HepG2 (cell line): ENCODE measurements at regions not wholly inside any gene's neighbourhood (a gene's known extent, or its start where the extent isn't known, plus 50 kb on each side); places are given as distances from the start of the nearest gene placed in this dataset.

Experiments used
- ATAC-seq: fragments of 200-7000 bp; cut with Tn5 transposase; 3 replicates; pipeline ENCODE4 v1.9.1; 2020; ENCODE audit warnings: mild to moderate bottlenecking, moderate library complexity
- BruUV-seq: library from RNA; stranded (reverse); fragments of 400-500 nt; replicated peaks from 2 replicates; lab custom pipeline; 2021; lab: Mats Ljungman, UMichigan
- CTCF ChIA-PET: fragments of 300-600 bp; formaldehyde crosslinking; extraction: SDS; loops from one replicate; lab custom pipeline; 2021; ENCODE audit warnings: low total read pairs, inconsistent platforms, low intra/inter-chr PET ratio; lab: Yijun Ruan, JAX
- POLR2A ChIA-PET: fragments of 350-600 bp; sonication (Branson Sonifier 250); formaldehyde crosslinking; loops from one replicate; lab custom pipeline; 2020; ENCODE audit warnings: antibody characterized with exemption, inconsistent platforms; lab: Yijun Ruan, JAX
- DNase-seq: peaks from one replicate; pipeline ENCODE4 v3.0.0-alpha.2; 2015; ENCODE audit warnings: low spot score
- FAIRE-seq: peaks from 3 replicates; lab custom pipeline; 2011; peaks lifted over from hg19 to GRCh38; lab: Jason Lieb, UNC
- H2AFZ ChIP-seq: one replicate; pipeline ENCODE4 v1.6.1; 2011; ENCODE audit warnings: low read length, inconsistent platforms
- H3K27ac ChIP-seq: fragments of 300-600 bp; 3 replicates; pipeline ENCODE4 v1.8.0; 2011; ENCODE audit warnings: mixed run types, mild to moderate bottlenecking, mixed read lengths, low read length, inconsistent platforms; ENCODE audit not compliant: insufficient read depth; ENCODE audit errors: extremely low read length
- H3K27me3 ChIP-seq, 2 experiments: fragments of 200-600 bp in 1 of 2; 2 replicates in 1 of 2; 3 replicates in 1 of 2; pipeline versions ENCODE4 v1.6.0 to v1.8.0; 2011; ENCODE audit warnings: low read length in 2 of 2, mild to moderate bottlenecking in 2 of 2, moderate library complexity in 2 of 2, inconsistent platforms in 1 of 2; ENCODE audit not compliant: insufficient read depth in 2 of 2, control insufficient read depth in 1 of 2
- H3K36me3 ChIP-seq, 2 experiments: fragments of 200-600 bp in 1 of 2; replicated peaks in 1 of 2; 2 replicates in 1 of 2; 3 replicates in 1 of 2; pipeline versions ENCODE4 v1.5.1 to v1.8.0; 2011; ENCODE audit warnings: low read length in 2 of 2, inconsistent platforms in 1 of 2; ENCODE audit not compliant: insufficient read depth in 2 of 2, control insufficient read depth in 1 of 2
- H3K4me1 ChIP-seq: 2 replicates; pipeline ENCODE4 v1.5.1; 2012; ENCODE audit warnings: low read length, inconsistent platforms; ENCODE audit not compliant: insufficient read depth
- H3K4me2 ChIP-seq: 2 replicates; pipeline ENCODE4 v1.6.0; 2011; ENCODE audit warnings: low read depth, low read length, inconsistent platforms
- H3K4me3 ChIP-seq, 3 experiments: fragments of 200-600 bp in 1 of 3; sonication (generic), shearing (Covaris generic) in 1 of 3; replicated peaks in 1 of 3; 2 replicates each; pipeline ENCODE4 v1.5.1; 2011 to 2016; ENCODE audit warnings: low read length in 3 of 3, inconsistent platforms in 2 of 3, low read depth in 2 of 3, mild to moderate bottlenecking in 2 of 3, control low read depth in 1 of 3, mixed read lengths in 1 of 3; ENCODE audit not compliant: insufficient read depth in 1 of 3
- H3K79me2 ChIP-seq: one replicate; pipeline ENCODE4 v1.6.1; 2011; ENCODE audit warnings: low read length, inconsistent platforms; ENCODE audit not compliant: insufficient read depth
- H3K9ac ChIP-seq: 2 replicates; pipeline ENCODE4 v1.6.0; 2011; ENCODE audit warnings: mild to moderate bottlenecking, low read depth, low read length, inconsistent platforms; ENCODE audit not compliant: insufficient read depth
- H3K9me3 ChIP-seq: 2 replicates; pipeline ENCODE4 v1.5.1; 2012; ENCODE audit warnings: mild to moderate bottlenecking, low read length
- H4K20me1 ChIP-seq: 2 replicates; pipeline ENCODE4 v1.6.0; 2011; ENCODE audit warnings: inconsistent platforms, mild to moderate bottlenecking, low read length, moderate library complexity; ENCODE audit not compliant: insufficient read depth
- BHLHE40 ChIP-seq: IDR thresholded peaks from 2 replicates; pipeline ENCODE4 v1.6.1; 2011; ENCODE audit warnings: low read length, improper control_type of control experiment
- HMGXB3 ChIP-seq: sonication (generic); formaldehyde crosslinking; IDR thresholded peaks from 2 replicates; pipeline ENCODE4 v1.4.0; 2020; ENCODE audit warnings: missing genetic modification reagents, borderline replicate concordance
- MIER3 ChIP-seq: IDR thresholded peaks from 2 replicates; pipeline ENCODE4 v1.6.1; 2016; ENCODE audit warnings: missing compliant biosample characterization, borderline replicate concordance
- NBN ChIP-seq: fragments of 450-650 bp; conservative IDR thresholded peaks from 2 replicates; pipeline ENCODE4 v1.6.1; 2017
- SMARCE1 ChIP-seq: fragments of 450-650 bp; IDR thresholded peaks from 2 replicates; pipeline ENCODE4 v1.6.1; 2017; ENCODE audit warnings: borderline replicate concordance
- ZBTB21 ChIP-seq: sonication (generic); formaldehyde crosslinking; IDR thresholded peaks from 2 replicates; pipeline ENCODE4 v1.4.0; 2020; ENCODE audit warnings: missing genetic modification reagents
- ZHX1 ChIP-seq: sonication (generic); formaldehyde crosslinking; IDR thresholded peaks from 2 replicates; pipeline ENCODE4 v1.8.1; 2022; ENCODE audit warnings: low read depth, mild to moderate bottlenecking, missing genetic modification reagents
- ZNF256 ChIP-seq: sonication (generic); formaldehyde crosslinking; conservative IDR thresholded peaks from 2 replicates; pipeline ENCODE4 v1.4.0; 2020; ENCODE audit warnings: missing genetic modification reagents
- ZNF7 ChIP-seq: IDR thresholded peaks from 2 replicates; pipeline ENCODE4 v1.6.1; 2016; ENCODE audit warnings: missing biosample characterization, missing genetic modification reagents
- WGBS: methylation state at CpG from one replicate; pipeline ENCODE4 v1.1.6; 2017; ENCODE audit warnings: low lambda C conversion rate; 5-methylcytosine and 5-hydroxymethylcytosine counted together
- in situ Hi-C: cut with HindIII; loops from 2 replicates; pipeline ENCODE4 v1.10.0; 2017; ENCODE audit warnings: low pct_unique_long_range_greater_than_20kb; ENCODE audit not compliant: extremely low pct_ligation_motif_present
- intact Hi-C: fragments of 100-400 bp; cut with micrococcal nuclease; formaldehyde crosslinking; loops from one replicate; pipeline ENCODE4 v1.10.0; 2022; ENCODE audit not compliant: unreplicated experiment
- TF ChIP-seq, protein P1 (sequence below): sonication (generic); formaldehyde crosslinking; IDR thresholded peaks from 2 replicates; pipeline ENCODE4 v1.4.0; 2020; ENCODE audit warnings: missing genetic modification reagents, borderline replicate concordance

DNA sequence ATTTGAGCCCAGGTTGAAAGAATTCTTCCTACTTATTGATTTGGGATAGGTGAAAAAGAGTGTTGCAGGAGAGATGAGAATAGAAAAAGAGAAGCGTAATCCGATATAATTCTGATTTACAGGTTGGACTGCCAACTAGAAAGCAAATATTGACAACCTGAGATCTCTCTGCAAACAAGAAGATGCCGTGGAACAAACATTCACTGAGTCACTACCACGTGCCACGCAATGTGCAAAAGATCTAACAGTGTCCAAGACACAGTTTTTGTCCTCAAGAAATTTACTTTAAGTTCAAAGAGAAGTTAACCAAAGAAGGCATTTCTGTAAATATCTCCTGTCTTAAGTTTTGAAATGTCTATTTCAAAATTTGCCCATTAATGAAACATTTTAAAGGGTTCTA, 578.0 kb upstream of the ARID1B start:
- Histone ChIP-seq H3K9me3 (peaks cover 4% of the 10 kb centered on the region; the same call in 1 of the 2 replicates), H3K27ac (no peak overlapping the region), H3K36me3 (no peaks in the 10 kb centered on the region), H3K27me3 (no peaks in the 10 kb centered on the region), H3K4me1 (no peaks in the 10 kb centered on the region), H3K4me3 (no peak overlapping the region), H3K9ac (no peak overlapping the region), H2AFZ (no peak overlapping the region), H3K4me2 (no peak overlapping the region), H4K20me1 (no peaks in the 10 kb centered on the region), H3K79me2 (no peaks in the 10 kb centered on the region)
- in situ Hi-C loops (no loop called here), intact Hi-C loops (no loop called here)
- no peak for DNase-seq
- FAIRE-seq = no peak
- TF ChIP-seq HMGXB3 (CRISPR knock-in tag) = no peak
- TF ChIP-seq BHLHE40 = 0 out of 2 replicates have a peak, but pooled peaks have one; percentile 52
- WGBS = 6% methylated on average over 5 of the region's 5 CpGs
- ChIA-PET CTCF (no interaction called here), POLR2A (no interaction called here)
- no TSS peak for BruUV-seq
- ATAC-seq = no peak

GRCh38 chr6:156197513-156197912, 579.7 kb upstream of the ARID1B start:
- no TSS peak for BruUV-seq
- no peaks in the 10 kb centered on the region for H3K27me3 ChIP-seq
- no peak for DNase-seq
- POLR2A ChIA-PET = no interaction called here
- no peak overlapping the region for H3K4me3 ChIP-seq
- peaks cover 4% of the 10 kb centered on the region; the same call in 1 of the 2 replicates for H3K9me3 ChIP-seq
- no peaks in the 10 kb centered on the region for H4K20me1 ChIP-seq
- no peak overlapping the region for H3K4me2 ChIP-seq
- 0% methylated on average over 2 of the region's 2 CpGs for WGBS
- H3K36me3 ChIP-seq = no peaks in the 10 kb centered on the region
- no peak overlapping the region for H3K9ac ChIP-seq
- CTCF ChIA-PET = no interaction called here
- intact Hi-C loops = no loop called here
- no peak for ATAC-seq
- H3K27ac ChIP-seq = no peak overlapping the region
- no peak for FAIRE-seq
- no peak overlapping the region for H2AFZ ChIP-seq
- no peaks in the 10 kb centered on the region for H3K4me1 ChIP-seq
- no peaks in the 10 kb centered on the region for H3K79me2 ChIP-seq
- in situ Hi-C loops = no loop called here
- TF ChIP-seq, protein P1, sequence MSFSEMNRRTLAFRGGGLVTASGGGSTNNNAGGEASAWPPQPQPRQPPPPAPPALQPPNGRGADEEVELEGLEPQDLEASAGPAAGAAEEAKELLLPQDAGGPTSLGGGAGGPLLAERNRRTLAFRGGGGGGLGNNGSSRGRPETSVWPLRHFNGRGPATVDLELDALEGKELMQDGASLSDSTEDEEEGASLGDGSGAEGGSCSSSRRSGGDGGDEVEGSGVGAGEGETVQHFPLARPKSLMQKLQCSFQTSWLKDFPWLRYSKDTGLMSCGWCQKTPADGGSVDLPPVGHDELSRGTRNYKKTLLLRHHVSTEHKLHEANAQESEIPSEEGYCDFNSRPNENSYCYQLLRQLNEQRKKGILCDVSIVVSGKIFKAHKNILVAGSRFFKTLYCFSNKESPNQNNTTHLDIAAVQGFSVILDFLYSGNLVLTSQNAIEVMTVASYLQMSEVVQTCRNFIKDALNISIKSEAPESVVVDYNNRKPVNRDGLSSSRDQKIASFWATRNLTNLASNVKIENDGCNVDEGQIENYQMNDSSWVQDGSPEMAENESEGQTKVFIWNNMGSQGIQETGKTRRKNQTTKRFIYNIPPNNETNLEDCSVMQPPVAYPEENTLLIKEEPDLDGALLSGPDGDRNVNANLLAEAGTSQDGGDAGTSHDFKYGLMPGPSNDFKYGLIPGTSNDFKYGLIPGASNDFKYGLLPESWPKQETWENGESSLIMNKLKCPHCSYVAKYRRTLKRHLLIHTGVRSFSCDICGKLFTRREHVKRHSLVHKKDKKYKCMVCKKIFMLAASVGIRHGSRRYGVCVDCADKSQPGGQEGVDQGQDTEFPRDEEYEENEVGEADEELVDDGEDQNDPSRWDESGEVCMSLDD (CRISPR knock-in tag) = no peak
- TF ChIP-seq NBN (no peak), ZHX1 (no peak), ZNF7 (CRISPR knock-in tag) (no peak), SMARCE1 (no peak), ZNF256 (CRISPR knock-in tag) (no peak), ZBTB21 (CRISPR knock-in tag) (no peak), MIER3 (CRISPR knock-in tag) (no peak)
